ENCODE measurements at regions not wholly inside any gene's neighbourhood (a gene's known extent, or its start where the extent isn't known, plus 50 kb on each side); places are given as distances from the start of the nearest gene placed in this dataset.

- Histone ChIP-seq H3K4me3 (no peak overlapping the region), H4K20me1 (ENCODE audit: control insufficient read depth, insufficient read depth) (no peaks in the 10 kb centered on the region), H2AFZ (ENCODE audit: control insufficient read depth, low read depth, low read length) (no peak overlapping the region), H3K36me3 (ENCODE audit: control insufficient read depth in 2 of 2, insufficient read depth in 2 of 2, low read length in 1 of 2) (no peaks in the 10 kb centered on the region), H3K27ac (ENCODE audit: control insufficient read depth, insufficient read depth) (no peak overlapping the region), H3K9ac (ENCODE audit: control insufficient read depth, insufficient read depth, low read length) (no peak overlapping the region), H3K4me2 (ENCODE audit: control insufficient read depth, insufficient read depth) (no peak overlapping the region), H3K79me2 (ENCODE audit: control insufficient read depth, insufficient read depth, low read length) (no peaks in the 10 kb centered on the region), H3K27me3 (replicated peaks in 1 of 2; ENCODE audit: control insufficient read depth in 2 of 2, insufficient read depth in 2 of 2, low read length in 1 of 2) (no peaks in the 10 kb centered on the region), H3K4me1 (ENCODE audit: control insufficient read depth, insufficient read depth, low read length) (no peaks in the 10 kb centered on the region), H3K9me3 (replicated peaks; ENCODE audit: control insufficient read depth, insufficient read depth, low read length) (no peaks in the 10 kb centered on the region)
- WGBS (ENCODE audit: insufficient coverage, insufficient replicate concordance, low lambda C conversion rate, missing lambda C conversion rate), result 88% methylated on average over 1 of the region's 1 CpG
- DNase-seq (ENCODE audit: low read depth, low spot score), result no peak
- FAIRE-seq, result no peak
- in situ Hi-C loops (cut with MboI), result no loop called here
- ChIA-PET RAD21 (ENCODE audit: unreplicated experiment) (no interaction called here), CTCF (no interaction called here), POLR2A (no interaction called here), SMC1A (ENCODE audit: uncharacterized antibody, unreplicated experiment) (interaction anchor here (0.6 kb wide), 1 partner anchor 177 kb away, joined by 3 read pairs; no protein-coding TSS in a partner anchor)
- no TSS peak for BruUV-seq (replicated peaks)
- ATAC-seq, result no peak
- TF ChIP-seq ZBTB11 (CRISPR knock-in tag; IDR thresholded peaks at IDR 0.05), result no peak
- TF ChIP-seq IKZF2 (IDR thresholded peaks at IDR 0.05), result no peak
- no peak for TF ChIP-seq SPI1 (IDR thresholded peaks at IDR 0.05; ENCODE audit: borderline replicate concordance, insufficient read depth, low read depth, low read length)
- no peak for TF ChIP-seq FOXK2 (IDR thresholded peaks at IDR 0.05)
- no peak for TF ChIP-seq SIX5 (IDR thresholded peaks at IDR 0.05; ENCODE audit: low read depth, low read length, severe bottlenecking)
- TF ChIP-seq STAT3 (IDR thresholded peaks at IDR 0.05; ENCODE audit: low read depth, low read length), result no peak
- TF ChIP-seq RELB (IDR thresholded peaks at IDR 0.05; ENCODE audit: low read depth), result no peak
- TF ChIP-seq PKNOX1 (IDR thresholded peaks at IDR 0.05), result no peak
- TF ChIP-seq BHLHE40 (IDR thresholded peaks at IDR 0.05; ENCODE audit: borderline replicate concordance in 1 of 2, low read depth in 2 of 2, low read length in 1 of 2), result no peak
- no peak for TF ChIP-seq EGR1 (IDR thresholded peaks at IDR 0.05; ENCODE audit: borderline replicate concordance in 1 of 2, low read depth in 2 of 2, low read length in 2 of 2)
- no peak for TF ChIP-seq POU2F2 (IDR thresholded peaks at IDR 0.05; ENCODE audit: borderline replicate concordance, low read depth, low read length)
- no peak for TF ChIP-seq RCOR1 (conservative IDR thresholded peaks at IDR 0.05; ENCODE audit: low read depth, low read length)
- TF ChIP-seq IRF5 (IDR thresholded peaks at IDR 0.05; ENCODE audit: borderline replicate concordance), result no peak
- TF ChIP-seq IRF4 (IDR thresholded peaks at IDR 0.05; ENCODE audit: low read depth, low read length), result no peak
- no peak for TF ChIP-seq ATF3 (IDR thresholded peaks at IDR 0.05; ENCODE audit: borderline replicate concordance, extremely low read depth, low read depth, low read length)
- no peak for TF ChIP-seq HDAC2 (IDR thresholded peaks at IDR 0.05)
- intact Hi-C loops (cut with micrococcal nuclease; ENCODE audit: unreplicated experiment), result no loop called here
These were observed 412.7 kb upstream of the ZNF717 start for GRCh38 chr3:76198086-76198485.
